ENCODE measurements at regions not wholly inside any gene's neighbourhood (a gene's known extent, or its start where the extent isn't known, plus 50 kb on each side); places are given as distances from the start of the nearest gene placed in this dataset.

- no peak overlapping the region for H2AFZ ChIP-seq (ENCODE audit: low read depth)
- ChIA-PET POLR2A (no interaction called here), CTCF (no interaction called here)
- H3K36me3 ChIP-seq (replicated peaks in 1 of 2; ENCODE audit: control insufficient read depth in 1 of 2, insufficient read depth in 2 of 2, low read length in 1 of 2) = no peaks in the 10 kb centered on the region
- no peak overlapping the region for H3K9ac ChIP-seq
- H3F3A ChIP-seq (replicated peaks; ENCODE audit: insufficient read depth) = no peaks in the 10 kb centered on the region
- H3K4me2 ChIP-seq = no peak overlapping the region
- H3K4me3 ChIP-seq (ENCODE audit: low read depth in 2 of 2, low read length in 1 of 2) = no peak overlapping the region
- no peak for DNase-seq
- no peaks in the 10 kb centered on the region for H3K79me2 ChIP-seq (ENCODE audit: insufficient read depth)
- TF ChIP-seq EP300 (IDR thresholded peaks at IDR 0.05; ENCODE audit: borderline replicate concordance in 1 of 2, low read depth in 1 of 2, low read length in 1 of 2) (no peak), FOSL2 (IDR thresholded peaks at IDR 0.05; ENCODE audit: borderline replicate concordance, low read depth) (no peak), ZBTB33 (IDR thresholded peaks at IDR 0.05; ENCODE audit: borderline replicate concordance, low read depth) (no peak), IRF3 (IDR thresholded peaks at IDR 0.05; ENCODE audit: low read depth, low read length) (no peak), RCOR1 (IDR thresholded peaks at IDR 0.05; ENCODE audit: low read length) (no peak), POLR2AphosphoS5 (IDR thresholded peaks at IDR 0.05; ENCODE audit: low read depth, low read length) (no peak), JUND (IDR thresholded peaks at IDR 0.05) (no peak), TAF1 (IDR thresholded peaks at IDR 0.05; ENCODE audit: borderline replicate concordance, low read depth, low read length) (no peak), SMC3 (IDR thresholded peaks at IDR 0.05; ENCODE audit: low read depth, low read length) (no peak)
- no peaks in the 10 kb centered on the region for H3K4me1 ChIP-seq (ENCODE audit: control insufficient read depth in 1 of 2, insufficient read depth in 2 of 2, low read depth in 1 of 2, low read length in 1 of 2)
- no peaks in the 10 kb centered on the region for H4K20me1 ChIP-seq (ENCODE audit: insufficient read depth)
- H3K27me3 ChIP-seq (ENCODE audit: insufficient read depth) = no peaks in the 10 kb centered on the region
- no peaks in the 10 kb centered on the region for H3K9me2 ChIP-seq
- WGBS (ENCODE audit: low lambda C conversion rate) = 51% methylated on average over 3 of the region's 3 CpGs
- no peak overlapping the region for H3K27ac ChIP-seq (ENCODE audit: low read depth in 2 of 2, low read length in 1 of 2)
- H3K9me3 ChIP-seq = no peaks in the 10 kb centered on the region
Measured at GRCh38 chr5:29845206-29845605, 1348.3 kb upstream of the CDH6 start.

DNA sequence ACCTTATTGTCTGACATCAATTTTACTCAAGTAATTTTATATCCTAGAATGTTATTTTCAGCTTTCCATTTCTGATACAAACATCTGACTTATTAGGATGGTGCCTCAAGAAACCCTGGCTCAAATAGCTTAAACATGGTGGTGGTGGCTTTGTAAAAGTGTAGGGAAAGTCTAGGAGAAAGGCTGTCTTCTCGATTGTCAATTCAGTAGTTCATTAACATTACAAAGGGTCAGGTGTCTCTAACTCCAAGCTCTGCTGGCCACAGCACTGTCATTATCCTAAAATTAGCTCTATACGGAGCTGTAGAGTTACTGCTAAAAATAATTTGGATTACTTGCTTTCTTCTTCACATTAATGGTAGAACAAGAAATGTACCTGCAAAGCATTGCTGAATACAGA, 1360.1 kb upstream of the CDH6 start:
- Histone ChIP-seq H3K4me1 (ENCODE audit: control insufficient read depth in 1 of 2, insufficient read depth in 2 of 2, low read depth in 1 of 2, low read length in 1 of 2) (no peaks in the 10 kb centered on the region), H3F3A (replicated peaks; ENCODE audit: insufficient read depth) (no peaks in the 10 kb centered on the region), H3K9me3 (no peaks in the 10 kb centered on the region), H3K27me3 (ENCODE audit: insufficient read depth) (no peaks in the 10 kb centered on the region), H3K4me2 (no peak overlapping the region), H2AFZ (ENCODE audit: low read depth) (no peak overlapping the region), H3K27ac (ENCODE audit: low read depth in 2 of 2, low read length in 1 of 2) (no peak overlapping the region), H3K79me2 (ENCODE audit: insufficient read depth) (no peaks in the 10 kb centered on the region), H4K20me1 (ENCODE audit: insufficient read depth) (no peaks in the 10 kb centered on the region), H3K36me3 (replicated peaks in 1 of 2; ENCODE audit: control insufficient read depth in 1 of 2, insufficient read depth in 2 of 2, low read length in 1 of 2) (no peaks in the 10 kb centered on the region), H3K4me3 (ENCODE audit: low read depth in 2 of 2, low read length in 1 of 2) (no peak overlapping the region), H3K9ac (no peak overlapping the region), H3K9me2 (no peaks in the 10 kb centered on the region)
- POLR2A ChIA-PET = no interaction called here
- 13% methylated on average over 2 of the region's 2 CpGs for WGBS (ENCODE audit: low lambda C conversion rate)
- no peak for TF ChIP-seq TAF1 (IDR thresholded peaks at IDR 0.05; ENCODE audit: borderline replicate concordance, low read depth, low read length)
- TF ChIP-seq SMC3 (IDR thresholded peaks at IDR 0.05; ENCODE audit: low read depth, low read length) = no peak
- DNase-seq = no peak
- CTCF ChIA-PET = no interaction called here

DNA sequence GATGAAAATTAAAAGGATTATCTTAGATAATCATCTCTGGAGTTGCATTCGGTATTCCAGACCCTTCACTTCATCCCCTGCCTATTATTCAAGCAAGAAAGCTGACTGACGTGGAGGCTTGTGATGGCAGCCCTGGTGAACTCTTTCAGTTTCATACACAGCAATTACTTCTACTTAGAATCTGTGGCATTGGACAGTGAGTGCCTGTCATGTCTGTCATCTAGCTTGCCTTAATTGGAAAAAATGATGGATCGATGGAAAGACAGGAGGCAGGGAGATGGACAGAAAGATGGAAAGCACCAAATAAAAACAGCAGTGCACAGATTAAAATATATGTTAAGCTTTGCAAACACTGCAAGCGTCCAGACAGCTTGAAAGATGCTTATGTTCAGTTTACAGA, 1371.0 kb upstream of the CDH6 start:
- Histone ChIP-seq H3K36me3 (replicated peaks in 1 of 2; ENCODE audit: control insufficient read depth in 1 of 2, insufficient read depth in 2 of 2, low read length in 1 of 2) (no peaks in the 10 kb centered on the region), H2AFZ (ENCODE audit: low read depth) (no peak overlapping the region), H3K4me2 (no peak overlapping the region), H3K4me3 (ENCODE audit: low read depth in 2 of 2, low read length in 1 of 2) (no peak overlapping the region), H3K27ac (ENCODE audit: low read depth in 2 of 2, low read length in 1 of 2) (no peak overlapping the region), H3F3A (replicated peaks; ENCODE audit: insufficient read depth) (no peaks in the 10 kb centered on the region), H3K9me3 (no peaks in the 10 kb centered on the region), H3K4me1 (ENCODE audit: control insufficient read depth in 1 of 2, insufficient read depth in 2 of 2, low read depth in 1 of 2, low read length in 1 of 2) (no peaks in the 10 kb centered on the region; a peak in 1 of 4 replicates), H4K20me1 (ENCODE audit: insufficient read depth) (no peaks in the 10 kb centered on the region), H3K79me2 (ENCODE audit: insufficient read depth) (no peaks in the 10 kb centered on the region), H3K9ac (no peak overlapping the region), H3K27me3 (ENCODE audit: insufficient read depth) (no peaks in the 10 kb centered on the region), H3K9me2 (no peaks in the 10 kb centered on the region)
- POLR2A ChIA-PET = no interaction called here
- CTCF ChIA-PET = no interaction called here
- no peak for DNase-seq
- WGBS (ENCODE audit: low lambda C conversion rate) = 2% methylated on average over 4 of the region's 4 CpGs
- TF ChIP-seq SIN3A (IDR thresholded peaks at IDR 0.05; ENCODE audit: borderline replicate concordance, low read depth, low read length) (no peak), JUND (IDR thresholded peaks at IDR 0.05) (no peak), USF1 (IDR thresholded peaks at IDR 0.05; ENCODE audit: borderline replicate concordance, low read depth) (no peak), MEF2A (IDR thresholded peaks at IDR 0.05; ENCODE audit: borderline replicate concordance, low read depth) (no peak), RFX5 (IDR thresholded peaks at IDR 0.05; ENCODE audit: low read length) (no peak), FOSL2 (IDR thresholded peaks at IDR 0.05; ENCODE audit: borderline replicate concordance, low read depth) (no peak), EZH2phosphoT487 (IDR thresholded peaks at IDR 0.05; ENCODE audit: borderline replicate concordance, low read depth) (no peak), USF2 (IDR thresholded peaks at IDR 0.05; ENCODE audit: borderline replicate concordance, low read depth, low read length) (no peak), FOXJ3 (CRISPR knock-in tag; IDR thresholded peaks at IDR 0.05) (no peak), TCF12 (IDR thresholded peaks at IDR 0.05) (no peak)

Data from SK-N-SH (cell line).